SK-N-SH (cell line): ENCODE measurements at regions not wholly inside any gene's neighbourhood (a gene's known extent, or its start where the extent isn't known, plus 50 kb on each side); places are given as distances from the start of the nearest gene placed in this dataset.
A peak's percentile ranks its signal among the peaks of the same experiment; 100 is the strongest.

ENCODE experiments used
- CTCF ChIA-PET: fragments of 300-600, 350-600 bp; formaldehyde crosslinking; extraction: SDS; loops from one replicate; lab custom pipeline; 2021; lab: Yijun Ruan, JAX
- POLR2A ChIA-PET: fragments of 350-600 bp; sonication (Branson Sonifier 250); formaldehyde crosslinking; extraction: SDS; loops from one replicate; lab custom pipeline; 2020; ENCODE audit warnings: antibody characterized with exemption, inconsistent platforms; lab: Yijun Ruan, JAX
- DNase-seq: peaks from one replicate; pipeline ENCODE4 v3.0.0; 2012
- H2AFZ ChIP-seq: fragments of 200-600 bp; sonication (generic); 2 replicates; pipeline ENCODE4 v1.8.1; 2016; ENCODE audit warnings: antibody characterized with exemption, mild to moderate bottlenecking, low read depth
- H3F3A ChIP-seq: fragments of 200-600 bp; sonication (generic); replicated peaks from 2 replicates; pipeline ENCODE3; 2016; ENCODE audit warnings: antibody characterized with exemption, mild to moderate bottlenecking; ENCODE audit not compliant: insufficient read depth
- H3K27ac ChIP-seq, 2 experiments: fragments of 200-500 bp in 1 of 2; fragments of 200-600 bp in 1 of 2; sonication (Bioruptor generic) in 1 of 2; sonication (generic), shearing (Covaris generic) in 1 of 2; 2 replicates each; pipeline versions ENCODE4 v1.5.1 to v1.6.1; 2014 to 2016; ENCODE audit warnings: low read depth in 2 of 2, inconsistent platforms in 1 of 2, low read length in 1 of 2, mild to moderate bottlenecking in 1 of 2, mixed read lengths in 1 of 2
- H3K27me3 ChIP-seq: fragments of 200-600 bp; sonication (generic), shearing (Covaris generic); 2 replicates; pipeline ENCODE4 v1.6.1; 2016; ENCODE audit warnings: mixed run types; ENCODE audit not compliant: insufficient read depth
- H3K36me3 ChIP-seq, 2 experiments: fragments of 200-500 bp in 1 of 2; fragments of 200-600 bp in 1 of 2; sonication (Bioruptor generic) in 1 of 2; sonication (generic) in 1 of 2; replicated peaks in 1 of 2; 2 replicates each; pipeline versions ENCODE3 to v1.5.1; 2014 to 2016; ENCODE audit warnings: low read length in 1 of 2, mild to moderate bottlenecking in 1 of 2; ENCODE audit not compliant: insufficient read depth in 2 of 2, control insufficient read depth in 1 of 2
- H3K4me1 ChIP-seq, 2 experiments: fragments of 200-500 bp in 1 of 2; fragments of 200-600 bp in 1 of 2; sonication (Bioruptor generic) in 1 of 2; sonication (generic), shearing (Covaris generic) in 1 of 2; 2 replicates each; pipeline versions ENCODE4 v1.5.1 to v1.6.1; 2014 to 2016; ENCODE audit warnings: low read depth in 1 of 2, low read length in 1 of 2, mixed run types in 1 of 2; ENCODE audit not compliant: insufficient read depth in 2 of 2, control insufficient read depth in 1 of 2
- H3K4me2 ChIP-seq: fragments of 200-600 bp; sonication (generic), shearing (Covaris generic); 2 replicates; pipeline ENCODE4 v1.6.1; 2017; ENCODE audit warnings: mixed run types
- H3K4me3 ChIP-seq, 2 experiments: fragments of 200-500 bp in 1 of 2; fragments of 200-600 bp in 1 of 2; sonication (Bioruptor generic) in 1 of 2; sonication (generic), shearing (Covaris generic) in 1 of 2; 2 replicates each; pipeline versions ENCODE4 v1.5.1 to v1.8.1; 2014 to 2016; ENCODE audit warnings: low read depth in 2 of 2, inconsistent platforms in 1 of 2, low read length in 1 of 2, mild to moderate bottlenecking in 1 of 2, mixed read lengths in 1 of 2, moderate library complexity in 1 of 2
- H3K79me2 ChIP-seq: fragments of 200-600 bp; sonication (generic); 2 replicates; pipeline ENCODE4 v1.8.1; 2017; ENCODE audit warnings: mild to moderate bottlenecking; ENCODE audit not compliant: insufficient read depth
- H3K9ac ChIP-seq: fragments of 200-600 bp; sonication (generic); 2 replicates; pipeline ENCODE4 v1.6.1; 2017; ENCODE audit warnings: mixed run types
- H3K9me2 ChIP-seq: fragments of 200-600 bp; sonication (generic); 2 replicates; pipeline ENCODE4 v1.6.1; 2017; ENCODE audit warnings: mixed run types
- H3K9me3 ChIP-seq: fragments of 200-600 bp; sonication (generic); 2 replicates; pipeline ENCODE4 v1.6.1; 2017; ENCODE audit warnings: mixed run types, mild to moderate bottlenecking, moderate library complexity
- H4K20me1 ChIP-seq: fragments of 200-600 bp; sonication (generic); 2 replicates; pipeline ENCODE4 v1.6.1; 2017; ENCODE audit warnings: mild to moderate bottlenecking, mixed run types; ENCODE audit not compliant: insufficient read depth
- EP300 ChIP-seq, 2 experiments: IDR thresholded peaks; 2 replicates each; pipeline versions ENCODE4 v1.4.0 to v1.6.1; 2012; ENCODE audit warnings: borderline replicate concordance in 1 of 2, low read depth in 1 of 2, low read length in 1 of 2
- EZH2phosphoT487 ChIP-seq: fragments of 200-600 bp; sonication (generic); IDR thresholded peaks from 2 replicates; pipeline ENCODE4 v1.6.1; 2017; ENCODE audit warnings: low read depth, mixed run types, mild to moderate bottlenecking, antibody characterized with exemption, moderate library complexity, borderline replicate concordance
- FOSL2 ChIP-seq: IDR thresholded peaks from 2 replicates; pipeline ENCODE4 v1.4.0; 2012; ENCODE audit warnings: low read depth, mild to moderate bottlenecking, moderate library complexity, borderline replicate concordance
- FOXJ3 ChIP-seq: sonication (generic); formaldehyde crosslinking; IDR thresholded peaks from 2 replicates; pipeline ENCODE4 v1.5.1; 2020; ENCODE audit warnings: mild to moderate bottlenecking, missing genetic modification reagents
- GATA2 ChIP-seq: sonication (generic); formaldehyde crosslinking; IDR thresholded peaks from 2 replicates; pipeline ENCODE4 v1.5.0; 2020; ENCODE audit warnings: mild to moderate bottlenecking, missing genetic modification reagents
- NFIC ChIP-seq: IDR thresholded peaks from 2 replicates; pipeline ENCODE4 v1.4.0; 2012; ENCODE audit warnings: borderline replicate concordance
- NRF1 ChIP-seq: IDR thresholded peaks from 2 replicates; pipeline ENCODE4 v1.6.1; 2012; ENCODE audit warnings: low read depth, mild to moderate bottlenecking, low read length
- RCOR1 ChIP-seq: fragments of 150-350 bp; IDR thresholded peaks from 2 replicates; pipeline ENCODE4 v1.6.1; 2017; ENCODE audit warnings: antibody characterized with exemption, low read length
- RFX5 ChIP-seq: IDR thresholded peaks from 2 replicates; pipeline ENCODE4 v1.6.1; 2012; ENCODE audit warnings: mild to moderate bottlenecking, improper control_type of control experiment, low read length
- RXRA ChIP-seq: IDR thresholded peaks from 2 replicates; pipeline ENCODE4 v1.4.0; 2012; ENCODE audit warnings: low read depth, mild to moderate bottlenecking, borderline replicate concordance
- SIN3A ChIP-seq: IDR thresholded peaks from 2 replicates; pipeline ENCODE4 v1.6.1; 2012; ENCODE audit warnings: low read depth, mild to moderate bottlenecking, low read length, moderate library complexity, borderline replicate concordance
- SMC3 ChIP-seq: IDR thresholded peaks from 2 replicates; pipeline ENCODE4 v1.6.1; 2012; ENCODE audit warnings: low read depth, low read length, improper control_type of control experiment
- TAF1 ChIP-seq: IDR thresholded peaks from 2 replicates; pipeline ENCODE4 v1.6.1; 2012; ENCODE audit warnings: low read depth, mild to moderate bottlenecking, low read length, moderate library complexity, borderline replicate concordance
- TCF12 ChIP-seq: IDR thresholded peaks from 2 replicates; pipeline ENCODE4 v1.4.0; 2012
- TEAD4 ChIP-seq: IDR thresholded peaks from 2 replicates; pipeline ENCODE4 v1.4.0; 2012; ENCODE audit warnings: mild to moderate bottlenecking, borderline replicate concordance; ENCODE audit not compliant: insufficient read depth
- YY1 ChIP-seq: IDR thresholded peaks from 2 replicates; pipeline ENCODE4 v1.4.0; 2012; ENCODE audit warnings: low read depth, mild to moderate bottlenecking
- WGBS: methylation state at CpG from one replicate; pipeline ENCODE4 v1.1.6; 2017; ENCODE audit warnings: low lambda C conversion rate; 5-methylcytosine and 5-hydroxymethylcytosine counted together
- TF ChIP-seq, protein P1 (sequence below): fragments of 150-350 bp; IDR thresholded peaks from 2 replicates; pipeline ENCODE4 v1.6.1; 2016; ENCODE audit warnings: mild to moderate bottlenecking, low read depth, low read length
- TF ChIP-seq, protein P2 (sequence below): IDR thresholded peaks from 2 replicates; pipeline ENCODE4; 2012

GRCh38 chr4:170398218-170398617 is 308.5 kb upstream of the AADAT start:
- Histone ChIP-seq H3K27me3 (no peaks in the 10 kb centered on the region), H4K20me1 (no peaks in the 10 kb centered on the region), H3K9ac (peak overlapping the region; percentile 8; the same call in 1 of the 2 replicates), H3F3A (peaks cover 5% of the 10 kb centered on the region), H3K4me3 (peak overlapping the region; percentile 17 to 42; a peak in 3 of 4 replicates), H3K4me2 (peak overlapping the region; percentile 69), H3K79me2 (no peaks in the 10 kb centered on the region), H2AFZ (peak overlapping the region; percentile 86), H3K9me3 (no peaks in the 10 kb centered on the region), H3K36me3 (no peaks in the 10 kb centered on the region), H3K27ac (peak overlapping the region in 1 of 2 experiments; percentile 24; a peak in 1 of 4 replicates), H3K4me1 (peaks cover 0 to 18% of the 10 kb centered on the region in 2 experiments; a peak in 2 of 4 replicates), H3K9me2 (no peaks in the 10 kb centered on the region)
- ChIA-PET POLR2A (no interaction called here), CTCF (no interaction called here)
- no peak for DNase-seq
- TF ChIP-seq SMC3: no peak
- TF ChIP-seq EP300 (IDR thresholded peaks at IDR 0.05; ENCODE audit: borderline replicate concordance in 1 of 2, low read depth in 1 of 2, low read length in 1 of 2): peak in 1 of 2 experiments; percentile 8; a peak in 1 of 4 replicates

DNA sequence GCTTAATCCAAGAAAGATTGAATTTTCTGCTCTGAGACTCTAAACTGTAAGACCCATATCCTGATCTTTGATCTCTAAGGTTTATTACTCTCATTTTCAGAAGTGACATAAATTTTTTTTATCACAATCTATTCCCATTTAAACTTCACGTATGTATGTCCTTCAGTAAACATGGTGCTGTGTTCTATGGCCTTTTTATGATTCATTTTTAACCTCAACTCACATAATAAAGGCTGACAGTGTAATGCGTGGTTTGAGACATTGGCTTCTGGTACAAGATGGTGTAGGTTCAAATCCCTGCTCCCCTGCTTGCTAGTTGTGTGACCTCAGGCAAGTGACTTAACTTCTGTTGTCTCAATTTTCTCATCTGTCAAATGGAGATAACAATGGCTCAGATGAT is 306.0 kb upstream of the AADAT start:
- Histone ChIP-seq H3K9ac (no peak overlapping the region), H3K4me2 (no peak overlapping the region), H2AFZ (no peak overlapping the region), H3K4me1 (peaks cover 0 to 22% of the 10 kb centered on the region in 2 experiments; a peak in 2 of 4 replicates), H3K27ac (no peak overlapping the region), H3K27me3 (no peaks in the 10 kb centered on the region), H3K9me2 (no peaks in the 10 kb centered on the region), H4K20me1 (no peaks in the 10 kb centered on the region), H3F3A (peaks cover 13% of the 10 kb centered on the region), H3K4me3 (no peak overlapping the region), H3K36me3 (no peaks in the 10 kb centered on the region), H3K79me2 (no peaks in the 10 kb centered on the region), H3K9me3 (no peaks in the 10 kb centered on the region)
- 69% methylated on average over 2 of the region's 2 CpGs for WGBS
- POLR2A ChIA-PET: no interaction called here
- CTCF ChIA-PET: no interaction called here
- no peak for TF ChIP-seq GATA2
- TF ChIP-seq SIN3A: no peak
- no peak for TF ChIP-seq SMC3
- TF ChIP-seq, protein P1, sequence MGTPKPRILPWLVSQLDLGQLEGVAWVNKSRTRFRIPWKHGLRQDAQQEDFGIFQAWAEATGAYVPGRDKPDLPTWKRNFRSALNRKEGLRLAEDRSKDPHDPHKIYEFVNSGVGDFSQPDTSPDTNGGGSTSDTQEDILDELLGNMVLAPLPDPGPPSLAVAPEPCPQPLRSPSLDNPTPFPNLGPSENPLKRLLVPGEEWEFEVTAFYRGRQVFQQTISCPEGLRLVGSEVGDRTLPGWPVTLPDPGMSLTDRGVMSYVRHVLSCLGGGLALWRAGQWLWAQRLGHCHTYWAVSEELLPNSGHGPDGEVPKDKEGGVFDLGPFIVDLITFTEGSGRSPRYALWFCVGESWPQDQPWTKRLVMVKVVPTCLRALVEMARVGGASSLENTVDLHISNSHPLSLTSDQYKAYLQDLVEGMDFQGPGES: no peak
- TF ChIP-seq RFX5: no peak
- DNase-seq: no peak

- no peaks in the 10 kb centered on the region for H3K9me2 ChIP-seq
- H3K36me3 ChIP-seq: no peaks in the 10 kb centered on the region
- 4% methylated on average over 4 of the region's 4 CpGs for WGBS
- H3K4me1 ChIP-seq: peaks cover 0 to 38% of the 10 kb centered on the region in 2 experiments; a peak in 2 of 4 replicates
- H4K20me1 ChIP-seq: no peaks in the 10 kb centered on the region
- H3K27me3 ChIP-seq: no peaks in the 10 kb centered on the region
- H3K9me3 ChIP-seq: no peaks in the 10 kb centered on the region
- ChIA-PET POLR2A (no interaction called here), CTCF (no interaction called here)
- peak overlapping the region in 1 of 2 experiments; percentile 28; a peak in 1 of 4 replicates for H3K4me3 ChIP-seq
- peak overlapping the region; percentile 70 for H3K9ac ChIP-seq
- peak overlapping the region; percentile 74 for H3K4me2 ChIP-seq
- DNase-seq: no peak
- H3K79me2 ChIP-seq: no peaks in the 10 kb centered on the region
- peaks cover 41% of the 10 kb centered on the region for H3F3A ChIP-seq
- H2AFZ ChIP-seq: peak overlapping the region; percentile 79
- H3K27ac ChIP-seq: peak overlapping the region in 1 of 2 experiments; percentile 92; a peak in 2 of 4 replicates
- peak; percentile 55; the same call in 1 of the 2 replicates for TF ChIP-seq TEAD4
- no peak for TF ChIP-seq TAF1
- TF ChIP-seq YY1: no peak
- no peak for TF ChIP-seq EZH2phosphoT487
- no peak for TF ChIP-seq RCOR1
- peak; percentile 66; the same call in 1 of the 2 replicates for TF ChIP-seq FOSL2
- peak in 1 of 2 experiments; percentile 89; a peak in 2 of 4 replicates for TF ChIP-seq EP300 (IDR thresholded peaks at IDR 0.05; ENCODE audit: borderline replicate concordance in 1 of 2, low read depth in 1 of 2, low read length in 1 of 2)
- peak; percentile 79 for TF ChIP-seq TCF12
- TF ChIP-seq, protein P2, sequence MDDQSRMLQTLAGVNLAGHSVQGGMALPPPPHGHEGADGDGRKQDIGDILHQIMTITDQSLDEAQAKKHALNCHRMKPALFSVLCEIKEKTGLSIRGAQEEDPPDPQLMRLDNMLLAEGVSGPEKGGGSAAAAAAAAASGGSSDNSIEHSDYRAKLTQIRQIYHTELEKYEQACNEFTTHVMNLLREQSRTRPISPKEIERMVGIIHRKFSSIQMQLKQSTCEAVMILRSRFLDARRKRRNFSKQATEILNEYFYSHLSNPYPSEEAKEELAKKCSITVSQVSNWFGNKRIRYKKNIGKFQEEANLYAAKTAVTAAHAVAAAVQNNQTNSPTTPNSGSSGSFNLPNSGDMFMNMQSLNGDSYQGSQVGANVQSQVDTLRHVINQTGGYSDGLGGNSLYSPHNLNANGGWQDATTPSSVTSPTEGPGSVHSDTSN: peak; percentile 86
- peak; percentile 71; the same call in 1 of the 2 replicates for TF ChIP-seq RXRA
- TF ChIP-seq NRF1: no peak
- no peak for TF ChIP-seq FOXJ3 (CRISPR knock-in tag)
- peak; percentile 50 for TF ChIP-seq NFIC
- TF ChIP-seq, protein P1: no peak
Observed at GRCh38 chr4:170391066-170391740, 301.4 kb upstream of the AADAT start.
